ENCODE measurements at regions not wholly inside any gene's neighbourhood (a gene's known extent, or its start where the extent isn't known, plus 50 kb on each side); places are given as distances from the start of the nearest gene placed in this dataset.

DNA sequence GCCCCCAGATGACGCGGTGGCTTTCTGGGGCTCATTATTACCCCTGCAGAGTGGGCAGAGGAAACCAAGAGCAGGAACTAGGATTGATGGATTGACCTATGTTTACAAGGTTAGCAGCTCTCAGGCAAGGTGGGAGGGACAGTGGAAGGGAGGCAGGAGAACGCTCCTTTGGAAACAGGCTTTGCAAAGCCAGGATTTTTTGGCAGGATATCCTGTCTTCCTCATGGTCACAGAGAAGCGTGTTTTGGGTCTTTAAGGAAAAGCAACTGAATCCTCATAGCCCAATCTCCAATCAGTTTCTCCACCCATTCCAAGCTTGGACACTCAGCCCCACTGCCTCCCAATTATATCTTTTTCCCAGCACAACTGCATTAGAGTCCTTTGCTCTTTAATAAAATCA, 105.6 kb upstream of the SOD1 start:
- TF ChIP-seq, protein P1, sequence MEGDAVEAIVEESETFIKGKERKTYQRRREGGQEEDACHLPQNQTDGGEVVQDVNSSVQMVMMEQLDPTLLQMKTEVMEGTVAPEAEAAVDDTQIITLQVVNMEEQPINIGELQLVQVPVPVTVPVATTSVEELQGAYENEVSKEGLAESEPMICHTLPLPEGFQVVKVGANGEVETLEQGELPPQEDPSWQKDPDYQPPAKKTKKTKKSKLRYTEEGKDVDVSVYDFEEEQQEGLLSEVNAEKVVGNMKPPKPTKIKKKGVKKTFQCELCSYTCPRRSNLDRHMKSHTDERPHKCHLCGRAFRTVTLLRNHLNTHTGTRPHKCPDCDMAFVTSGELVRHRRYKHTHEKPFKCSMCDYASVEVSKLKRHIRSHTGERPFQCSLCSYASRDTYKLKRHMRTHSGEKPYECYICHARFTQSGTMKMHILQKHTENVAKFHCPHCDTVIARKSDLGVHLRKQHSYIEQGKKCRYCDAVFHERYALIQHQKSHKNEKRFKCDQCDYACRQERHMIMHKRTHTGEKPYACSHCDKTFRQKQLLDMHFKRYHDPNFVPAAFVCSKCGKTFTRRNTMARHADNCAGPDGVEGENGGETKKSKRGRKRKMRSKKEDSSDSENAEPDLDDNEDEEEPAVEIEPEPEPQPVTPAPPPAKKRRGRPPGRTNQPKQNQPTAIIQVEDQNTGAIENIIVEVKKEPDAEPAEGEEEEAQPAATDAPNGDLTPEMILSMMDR (IDR thresholded peaks at IDR 0.05), result no peak
- no peak for TF ChIP-seq EZH2 (IDR thresholded peaks at IDR 0.05)
